Amniotic epithelial cell (primary cell): ENCODE measurements at regions not wholly inside any gene's neighbourhood (a gene's known extent, or its start where the extent isn't known, plus 50 kb on each side); places are given as distances from the start of the nearest gene placed in this dataset.
"Not testable (repeated sequence)": the region's sequence is repeated elsewhere in the genome, so short reads cannot be mapped to it uniquely, and the experiment has no call there.

Experiments
- DNase-seq: peaks from one replicate; pipeline ENCODE4 v3.0.0-alpha.2; 2010; ENCODE audit warnings: low read depth

DNA sequence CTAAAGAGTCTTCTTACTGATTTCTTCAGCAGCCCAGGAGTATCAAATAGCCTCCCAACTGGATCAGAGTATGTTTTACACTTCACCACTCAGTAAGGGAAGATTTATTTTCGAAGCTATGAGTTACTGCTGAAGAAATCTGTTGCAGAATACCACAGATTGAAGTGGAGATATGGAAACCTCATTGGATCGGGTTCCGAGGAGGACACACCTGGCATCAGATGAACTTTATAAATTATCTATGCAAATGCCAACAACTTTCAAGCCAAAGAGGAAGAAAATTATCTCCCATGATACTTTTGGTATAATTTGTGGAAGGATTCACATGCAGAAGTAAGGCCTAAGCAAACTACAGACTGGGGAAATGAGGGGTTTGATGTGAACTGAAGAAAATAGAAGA, 515.9 kb upstream of the NDST4 start:
- no peak for DNase-seq

DNA sequence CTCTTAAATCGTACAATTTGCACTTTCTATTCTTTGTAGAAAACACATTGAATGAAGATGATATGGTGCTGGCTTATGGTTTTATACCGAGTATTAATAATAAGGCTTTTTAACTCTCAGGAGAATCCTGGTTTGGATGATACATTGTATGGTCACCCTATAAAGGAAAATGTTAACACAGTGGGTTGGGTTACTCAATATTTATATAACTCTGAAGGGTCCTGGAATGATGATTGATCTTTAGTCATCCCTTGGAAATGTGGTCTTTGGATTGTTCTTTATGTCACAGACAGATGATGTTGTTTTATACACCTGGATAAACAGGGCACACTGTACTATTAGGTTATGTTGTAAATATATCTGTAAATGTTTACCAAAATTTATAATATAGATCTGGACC, 496.2 kb upstream of the NDST4 start:
- no peak for DNase-seq

DNA sequence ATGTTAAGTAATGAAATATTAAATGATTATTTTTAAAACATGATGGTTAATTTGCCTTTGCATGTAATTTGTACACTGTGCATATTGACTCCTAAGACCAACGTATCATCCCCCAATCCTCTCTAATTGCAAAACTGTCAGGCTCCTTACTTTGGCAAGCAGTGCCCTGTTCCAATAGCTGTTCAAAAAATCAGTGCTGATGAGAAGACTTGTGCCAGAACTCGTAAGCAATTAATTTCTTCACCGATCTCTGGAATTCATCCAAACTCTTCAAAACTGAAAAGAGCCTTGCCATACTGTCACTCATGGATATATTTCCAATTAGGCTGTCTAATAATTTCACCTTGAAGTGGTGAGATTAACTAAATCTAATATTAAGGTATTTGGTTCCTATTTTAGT, 493.9 kb upstream of the NDST4 start:
- DNase-seq, result no peak

DNA sequence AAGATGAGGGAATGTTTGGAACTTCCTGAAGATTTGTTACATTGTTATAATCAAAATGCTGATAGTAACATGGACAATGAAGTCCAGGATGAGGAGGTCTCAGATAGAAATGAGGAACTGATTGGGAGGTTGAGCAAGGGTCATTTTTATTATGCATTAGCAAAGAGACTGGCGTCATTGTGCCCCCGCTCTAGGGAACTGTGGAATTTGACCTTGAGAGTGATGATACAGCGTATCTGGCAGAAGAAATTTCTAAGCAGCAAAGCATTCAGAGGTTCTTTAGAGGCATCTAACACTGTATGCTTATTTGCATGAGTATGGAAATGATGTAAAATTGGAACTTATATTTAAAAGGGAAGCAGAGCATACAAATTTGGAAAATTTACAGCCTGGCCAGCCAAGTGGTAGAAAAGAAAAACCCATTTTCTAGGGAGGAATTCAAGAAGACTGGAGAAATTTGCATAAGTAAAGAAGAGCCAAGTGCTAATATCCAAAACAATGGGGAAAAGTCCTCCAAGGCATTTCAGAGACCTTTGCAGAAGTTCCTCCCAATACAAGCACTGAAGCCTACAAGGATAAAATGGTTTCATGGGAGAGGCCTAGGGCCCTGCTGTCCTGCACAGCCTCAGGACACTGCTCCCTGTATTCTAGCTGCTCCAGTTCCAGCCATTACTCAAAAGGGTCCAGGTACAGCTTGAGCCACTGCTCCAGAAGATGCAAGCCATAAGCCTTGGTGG, 483.0 kb upstream of the NDST4 start:
- DNase-seq, result no peak

DNA sequence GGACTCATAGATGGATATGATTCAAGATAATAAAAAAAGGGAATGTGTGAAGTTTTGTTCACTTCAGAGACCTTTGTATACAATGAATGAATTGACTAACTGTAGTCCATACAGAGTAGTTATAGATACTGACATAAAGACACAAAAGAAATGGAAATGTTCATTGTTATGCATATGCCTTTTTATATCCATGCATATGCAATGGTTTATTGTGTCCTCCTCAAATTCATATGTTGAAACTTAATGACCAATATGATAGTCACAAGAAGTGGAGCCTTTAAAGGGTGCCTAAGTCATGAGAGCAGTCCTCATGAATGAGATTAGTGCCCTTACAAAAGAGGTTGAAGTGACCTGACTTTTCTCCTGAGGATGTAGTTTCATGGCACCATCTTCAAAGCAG, 467.5 kb upstream of the NDST4 start:
- DNase-seq, result no peak

DNA sequence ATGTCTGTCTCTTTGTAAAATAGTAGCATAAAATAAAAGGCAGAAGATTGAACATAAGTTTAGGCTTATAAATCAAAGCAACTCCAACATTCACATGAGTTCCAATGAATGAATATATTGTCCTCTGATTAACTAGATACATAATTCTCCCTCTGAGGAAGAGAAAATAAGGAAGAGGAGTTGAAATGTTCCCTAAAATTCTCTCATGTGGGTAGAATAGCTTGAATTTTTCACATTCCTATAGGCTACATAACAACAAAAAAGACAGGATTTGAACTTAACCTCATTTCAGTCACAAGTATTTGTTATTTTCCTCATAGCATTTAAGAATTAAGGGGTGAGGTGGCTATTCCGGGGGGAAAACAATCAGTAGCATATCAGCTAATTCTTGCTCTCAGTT, 462.4 kb upstream of the NDST4 start:
- no peak for DNase-seq

DNA sequence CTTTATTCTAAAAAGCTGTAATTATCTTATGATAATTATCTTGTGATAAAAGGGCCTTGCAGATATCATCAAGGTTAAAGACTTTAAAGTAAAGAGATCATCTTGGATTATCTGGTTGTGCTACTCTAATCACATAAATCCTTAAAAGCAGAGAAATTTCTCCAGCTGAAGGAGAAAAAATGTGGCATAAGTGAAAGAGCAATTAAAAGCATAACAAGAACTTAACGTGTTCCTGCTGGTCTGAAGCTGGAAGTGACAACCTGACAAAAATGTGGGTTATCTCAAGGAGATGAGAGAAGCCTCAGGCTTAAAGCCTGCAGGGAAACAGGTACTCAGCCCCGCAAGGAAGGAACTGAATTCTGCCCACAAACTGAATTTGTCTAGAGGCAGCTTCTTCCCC, 449.1 kb upstream of the NDST4 start:
- DNase-seq, result no peak

DNA sequence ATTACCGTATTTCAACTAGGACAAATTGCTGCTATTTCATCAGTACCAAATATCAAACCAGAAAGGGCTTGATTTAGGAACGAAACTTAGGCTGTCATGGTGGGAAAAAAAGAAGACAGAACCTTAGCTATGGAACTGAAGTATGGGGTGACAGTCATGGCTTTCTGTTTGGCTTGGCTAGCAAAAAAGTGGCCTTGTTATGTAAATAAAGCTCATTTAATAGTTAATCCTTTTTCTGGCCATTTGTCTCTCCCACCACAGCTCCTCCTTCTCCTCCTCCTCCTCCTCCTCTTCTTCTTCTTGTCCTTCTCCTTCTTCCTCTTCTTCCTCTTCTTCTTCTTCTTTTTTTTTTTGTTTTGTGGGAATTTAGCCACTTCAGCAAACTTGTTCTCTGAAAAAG, 434.7 kb upstream of the NDST4 start:
- no peak for DNase-seq

DNA sequence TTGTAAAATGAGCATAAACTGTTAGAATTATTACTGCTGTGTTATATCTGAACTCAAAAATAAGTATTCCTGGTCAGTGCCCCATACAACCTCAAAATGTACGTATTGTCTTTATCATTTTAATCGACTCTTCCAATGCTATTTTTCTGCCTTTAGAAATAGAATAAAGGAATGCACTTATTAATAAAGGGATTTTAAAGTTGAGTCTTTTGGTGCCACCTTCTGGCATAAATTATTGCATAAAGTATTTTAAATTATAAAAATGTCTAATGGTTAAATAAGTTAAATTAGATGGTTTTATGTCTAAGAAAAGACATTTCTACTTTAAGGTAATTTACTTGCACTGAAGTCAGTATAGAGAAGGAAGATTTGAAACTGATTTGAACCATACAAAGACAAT, 424.0 kb upstream of the NDST4 start:
- no peak for DNase-seq

DNA sequence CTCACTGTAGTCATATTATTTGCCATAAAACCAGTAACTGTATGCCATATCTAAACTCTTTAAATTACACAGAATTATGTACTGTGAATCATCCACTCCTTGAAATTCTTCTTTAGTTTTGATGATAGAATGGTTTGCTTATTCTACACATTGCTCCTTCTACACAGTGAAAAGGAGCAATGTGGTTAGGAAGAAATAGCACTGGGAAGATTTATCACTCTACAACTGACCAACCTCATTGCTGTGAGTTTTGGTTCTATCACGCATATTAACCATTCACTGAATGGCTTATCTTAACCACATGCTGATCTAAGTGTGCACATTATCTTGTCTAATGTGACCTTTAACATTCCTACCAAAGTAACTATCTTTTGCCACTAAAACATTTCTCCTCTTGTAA, 415.7 kb upstream of the NDST4 start:
- DNase-seq, result no peak

DNA sequence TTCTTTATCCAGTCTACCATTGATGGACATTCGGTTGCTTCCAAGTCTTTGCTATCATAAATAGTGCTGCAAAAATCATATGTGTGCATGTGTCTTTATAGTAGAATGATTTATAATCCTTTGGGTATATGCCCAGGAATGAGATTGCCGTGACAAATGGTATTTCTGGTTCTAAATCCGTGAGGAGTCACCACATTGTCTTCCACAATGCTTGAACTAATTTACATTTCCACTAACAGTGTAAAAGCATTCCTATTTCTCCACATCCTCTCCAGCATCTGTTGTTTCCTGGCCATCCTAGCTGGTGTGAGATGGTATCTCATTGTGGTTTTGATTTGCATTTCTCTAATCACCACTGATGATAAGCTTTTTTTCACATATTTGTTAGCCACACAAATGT, 406.1 kb upstream of the NDST4 start:
- not testable (repeated sequence) for DNase-seq

DNA sequence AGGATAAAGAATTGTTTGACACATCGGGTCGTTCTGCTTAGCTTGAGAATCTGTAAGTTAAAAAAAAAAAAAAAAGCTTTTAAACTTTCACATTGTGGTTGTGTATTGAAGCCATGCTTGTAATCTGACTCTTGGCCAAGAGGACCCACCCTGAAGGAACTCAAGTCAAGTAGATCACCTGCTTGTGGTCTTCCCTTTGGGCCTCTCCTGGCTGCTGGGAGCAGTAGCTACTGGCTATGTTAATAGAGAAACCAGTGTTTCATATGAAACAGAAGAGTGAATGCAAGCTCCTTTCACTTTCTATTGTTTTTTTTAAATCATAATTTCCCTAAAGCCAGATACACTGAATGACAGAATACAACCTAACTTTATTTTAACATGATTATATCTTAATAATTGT, 402.4 kb upstream of the NDST4 start:
- no peak for DNase-seq

DNA sequence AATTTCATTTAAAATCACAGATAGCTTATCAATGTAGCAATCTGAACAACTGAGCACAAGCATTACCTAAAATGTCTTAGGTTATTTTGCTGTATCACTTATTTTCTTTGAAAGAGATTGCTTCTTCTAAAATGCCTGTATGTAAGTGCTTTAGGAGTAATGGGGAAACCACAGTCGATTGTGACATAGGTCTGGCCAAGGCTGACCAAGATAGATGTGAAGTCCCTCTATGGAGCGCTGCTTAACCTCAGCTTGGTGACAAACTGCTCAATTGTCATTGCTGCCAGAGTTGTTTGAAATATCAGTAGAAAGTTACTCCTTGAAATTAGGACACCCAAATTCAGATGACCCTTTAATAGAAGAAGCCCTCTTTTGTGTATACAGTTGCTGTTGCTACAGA, 401.9 kb upstream of the NDST4 start:
- no peak for DNase-seq

DNA sequence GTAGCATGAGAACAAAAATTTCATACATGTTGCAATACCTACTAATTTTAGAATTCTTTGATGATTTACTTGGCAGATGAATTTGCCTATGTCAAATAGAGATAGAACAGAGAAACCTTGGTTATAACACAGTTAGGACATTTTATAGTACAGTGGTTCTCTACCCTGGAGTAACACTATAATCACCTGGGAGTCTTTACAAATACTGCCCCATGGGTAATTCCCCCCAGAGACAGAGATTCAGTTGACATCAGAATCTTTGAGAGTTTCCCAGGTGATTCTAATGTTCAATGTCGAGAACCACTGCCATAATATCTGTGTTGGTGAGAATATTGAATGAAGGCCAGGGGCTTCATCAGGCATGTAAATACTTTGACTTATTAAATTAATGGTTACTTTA, 401.3 kb upstream of the NDST4 start:
- no peak for DNase-seq

DNA sequence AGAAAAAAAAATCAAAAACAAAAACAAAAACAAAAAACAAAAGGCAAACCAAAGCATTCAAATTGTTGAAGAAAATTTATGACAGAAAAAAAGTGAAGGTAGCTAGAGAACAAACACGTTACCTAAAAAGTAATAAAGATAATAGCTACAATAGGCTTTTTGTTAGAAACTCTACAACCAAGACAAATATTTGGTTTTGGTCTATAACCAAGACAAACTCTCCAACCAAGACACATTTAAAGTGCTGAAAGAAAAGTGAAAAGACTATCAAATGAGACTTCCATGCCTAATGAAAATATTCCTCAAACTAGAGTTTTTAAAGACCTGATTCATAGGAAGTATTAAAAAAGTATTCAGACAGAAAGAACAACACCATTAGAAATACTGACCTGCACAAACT, 391.9 kb upstream of the NDST4 start:
- DNase-seq, result no peak

DNA sequence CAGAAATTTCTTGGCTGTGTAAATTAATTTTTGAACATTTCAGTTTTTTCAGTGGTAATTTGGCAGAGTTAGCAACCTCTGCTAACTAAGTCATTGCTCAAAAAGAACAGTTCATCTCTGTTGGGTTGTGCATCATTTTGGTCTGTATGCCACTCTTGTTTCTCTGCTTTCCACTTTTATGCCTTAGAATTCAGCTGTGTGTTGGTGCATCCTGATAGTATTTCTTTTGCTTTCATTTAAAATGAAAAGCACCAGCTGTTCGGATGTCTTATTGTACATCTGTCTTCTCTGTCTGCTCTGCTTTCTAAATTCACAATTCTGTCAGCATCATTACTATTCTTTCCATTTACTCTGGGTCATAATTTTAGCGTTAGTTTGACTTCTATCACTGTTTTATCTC, 388.2 kb upstream of the NDST4 start:
- no peak for DNase-seq

DNA sequence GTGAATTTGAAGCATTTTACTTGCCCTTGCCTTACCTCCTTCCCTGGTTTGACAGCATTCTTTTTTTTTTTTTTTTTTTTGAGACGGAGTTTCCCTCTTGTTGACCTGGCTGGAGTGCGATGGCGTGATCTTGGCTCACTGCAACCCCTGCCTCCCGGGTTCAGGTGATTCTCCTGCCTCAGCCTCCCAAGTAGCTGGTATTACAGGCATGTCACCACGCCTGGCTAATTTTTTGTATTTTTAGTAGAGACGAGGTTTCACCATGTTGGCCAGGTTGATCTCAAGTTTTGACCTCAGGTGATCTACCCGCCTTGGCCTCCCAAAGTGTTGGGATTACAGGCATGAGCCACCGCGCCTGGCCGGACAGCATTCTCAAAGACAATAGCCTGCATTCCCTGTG, 380.4 kb upstream of the NDST4 start:
- DNase-seq, result not testable (repeated sequence)

DNA sequence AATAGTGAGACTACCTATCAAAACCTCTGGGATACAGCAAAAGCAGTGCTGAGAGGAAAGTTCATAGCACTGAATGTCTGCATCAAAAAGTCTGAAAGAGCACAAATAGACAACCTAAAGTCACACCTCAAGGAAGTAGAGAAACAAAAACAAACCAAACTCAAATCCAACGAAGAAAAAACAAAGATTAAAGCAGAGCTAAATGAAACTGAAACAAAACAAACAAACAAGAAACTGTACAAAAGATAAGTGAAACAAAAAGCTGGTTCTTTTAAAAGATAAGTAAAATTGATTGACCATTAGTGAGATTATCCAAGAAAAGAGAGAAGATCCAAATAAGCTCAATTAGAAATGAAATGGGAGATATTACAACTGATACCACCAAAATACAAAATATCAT, 378.3 kb upstream of the NDST4 start:
- DNase-seq, result no peak

DNA sequence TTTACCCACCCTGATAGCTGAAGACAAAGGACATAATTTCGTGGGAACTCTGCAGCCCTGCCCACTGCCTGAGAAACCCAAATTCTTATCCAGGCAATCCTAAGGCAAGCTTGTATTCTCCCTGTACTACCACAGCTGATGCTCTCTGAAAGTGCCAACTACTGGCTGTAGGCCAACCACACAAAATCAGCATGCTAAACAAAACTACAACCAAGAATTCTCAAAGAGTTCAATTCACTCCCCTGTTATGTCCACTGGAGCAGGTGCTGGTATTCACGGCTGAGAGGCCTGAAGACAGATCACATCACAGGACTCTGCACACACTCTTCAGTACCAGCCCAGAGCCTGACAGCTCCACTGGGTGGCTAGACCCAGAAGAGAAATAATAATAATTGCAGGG, 375.9 kb upstream of the NDST4 start:
- DNase-seq, result no peak

DNA sequence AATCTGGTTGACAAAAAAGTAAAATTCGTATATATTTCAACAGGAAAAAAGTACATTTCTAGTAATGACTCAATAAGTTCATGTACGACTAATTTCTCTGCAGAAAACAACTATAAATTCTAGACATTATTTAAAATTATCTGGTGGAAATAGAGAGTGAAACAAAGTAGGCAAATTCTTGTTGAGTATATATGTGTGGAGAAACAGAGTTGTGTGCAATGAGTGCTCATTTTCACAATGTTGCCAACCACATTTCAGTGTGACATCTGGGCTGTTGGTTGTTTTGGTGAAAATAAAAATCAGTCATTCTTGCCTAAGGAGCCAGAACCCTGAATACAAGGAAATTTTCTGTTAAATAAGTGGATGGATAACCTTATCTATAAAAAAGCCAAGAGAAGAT, 372.0 kb upstream of the NDST4 start:
- DNase-seq, result no peak

DNA sequence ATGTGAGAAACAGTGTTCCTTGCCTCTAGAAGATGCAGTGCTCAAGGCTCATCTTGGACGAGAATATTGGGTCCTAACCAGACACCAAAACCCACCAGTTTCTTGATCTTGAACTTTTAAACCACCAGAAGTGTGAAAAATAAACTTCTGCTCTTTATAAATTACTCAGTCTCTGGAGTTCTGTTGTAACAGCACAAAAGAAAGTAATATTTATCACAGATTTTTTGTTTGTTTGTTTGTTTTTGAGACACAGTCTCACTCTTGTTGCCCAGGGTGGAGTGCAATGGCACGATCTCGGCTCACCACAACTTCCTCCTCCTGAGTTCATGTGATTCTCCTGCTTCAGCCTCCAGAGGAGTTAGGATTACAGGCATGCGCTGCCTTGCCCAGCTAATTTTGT, 371.1 kb upstream of the NDST4 start:
- DNase-seq, result no peak

DNA sequence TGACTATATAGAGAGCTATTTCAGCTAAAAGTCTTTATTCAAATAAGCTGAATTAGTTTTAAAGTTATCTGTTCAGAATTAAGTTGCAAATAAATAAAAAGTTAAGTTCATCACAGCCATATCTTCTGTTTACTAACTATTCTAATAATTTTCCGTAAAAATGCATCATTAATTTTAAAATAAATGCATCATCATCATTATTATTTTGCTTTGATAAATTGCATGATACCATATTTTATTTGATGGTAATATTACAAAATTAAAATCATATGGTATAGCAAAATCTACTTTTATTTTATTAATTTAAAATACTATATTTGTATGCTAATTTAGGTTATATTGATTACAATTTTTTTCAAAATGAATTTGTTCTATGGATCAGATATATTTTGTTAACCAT, 357.3 kb upstream of the NDST4 start:
- DNase-seq, result no peak

DNA sequence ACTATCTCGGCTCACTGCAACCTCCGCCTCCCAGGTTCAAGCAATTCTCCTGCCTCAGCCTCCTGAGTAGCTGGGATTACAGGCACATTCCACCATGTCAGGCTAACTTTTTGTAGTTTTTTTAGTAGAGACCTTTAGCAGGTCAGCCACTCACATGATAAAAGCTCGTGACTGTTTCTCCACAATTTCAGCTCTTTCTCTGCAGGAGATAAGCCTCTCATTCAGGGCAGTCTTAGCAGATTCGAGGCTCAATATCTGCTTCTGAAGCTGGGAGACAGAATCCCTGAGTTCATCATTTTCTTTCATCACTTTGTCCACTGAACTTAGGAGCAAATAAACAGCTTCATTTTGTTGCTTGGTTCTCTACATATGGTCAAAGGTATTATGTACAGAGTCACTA, 345.9 kb upstream of the NDST4 start:
- DNase-seq, result not testable (repeated sequence)

DNA sequence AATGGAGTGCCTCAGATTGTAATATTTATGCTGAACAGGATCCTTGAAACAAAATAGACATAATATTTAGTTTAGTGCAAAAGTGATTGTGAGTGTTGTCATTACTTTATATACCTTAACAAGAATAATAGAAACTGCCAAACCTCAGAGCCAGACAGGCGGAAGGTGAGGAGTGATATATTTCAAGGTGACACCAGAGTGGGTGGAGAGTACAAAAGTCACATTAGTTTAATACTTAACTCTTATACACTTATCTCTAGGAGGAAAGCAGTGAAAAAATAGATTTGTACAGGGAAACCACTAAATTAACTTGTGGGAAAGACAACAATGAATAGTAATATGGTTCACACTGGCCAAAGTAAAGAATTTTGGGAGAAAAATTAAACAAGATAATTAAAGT, 342.8 kb upstream of the NDST4 start:
- DNase-seq, result no peak

DNA sequence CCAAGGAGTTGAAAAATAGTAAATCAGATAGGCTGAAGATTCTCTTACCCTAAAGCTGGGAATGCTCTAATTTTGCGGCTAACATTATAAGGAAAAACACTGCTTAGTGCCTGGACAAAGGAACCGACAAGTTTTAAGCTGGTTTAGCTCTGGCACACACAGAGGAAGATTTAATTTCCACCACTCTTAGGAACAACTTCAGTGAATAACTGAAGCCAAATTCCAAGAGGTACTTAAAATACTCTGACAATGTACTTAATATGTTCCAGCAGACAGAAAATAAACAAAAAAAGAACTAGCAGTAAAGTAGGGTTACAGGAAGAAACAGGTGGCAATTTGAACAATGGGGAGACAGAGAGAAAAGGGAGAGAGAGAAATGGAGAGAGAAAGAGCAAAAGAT, 340.8 kb upstream of the NDST4 start:
- DNase-seq, result no peak
